GM23248 (cell line): ENCODE measurements at regions not wholly inside any gene's neighbourhood (a gene's known extent, or its start where the extent isn't known, plus 50 kb on each side); places are given as distances from the start of the nearest gene placed in this dataset.

Source experiments
- DNase-seq: peaks from one replicate; pipeline ENCODE4 v3.0.0-alpha.2; 2015
- H2AFZ ChIP-seq: fragments of 200-600 bp; sonication (generic); 2 replicates; pipeline ENCODE4 v1.6.1; 2016; ENCODE audit warnings: antibody characterized with exemption
- H3F3A ChIP-seq: fragments of 200-600 bp; sonication (generic); 2 replicates; pipeline ENCODE4 v1.6.1; 2016; ENCODE audit warnings: mild to moderate bottlenecking, antibody characterized with exemption, mixed run types; ENCODE audit not compliant: insufficient read depth
- H3K27ac ChIP-seq: fragments of 200-600 bp; sonication (generic); 2 replicates; pipeline ENCODE4 v1.5.1; 2016; ENCODE audit warnings: mild to moderate bottlenecking
- H3K27me3 ChIP-seq: fragments of 200-600 bp; sonication (generic); replicated peaks from 2 replicates; pipeline ENCODE4 v1.6.1; 2016; ENCODE audit warnings: mild to moderate bottlenecking; ENCODE audit not compliant: insufficient read depth
- H3K36me3 ChIP-seq: fragments of 200-600 bp; sonication (generic); 2 replicates; pipeline ENCODE4 v1.6.1; 2016; ENCODE audit warnings: low read depth, mild to moderate bottlenecking
- H3K4me1 ChIP-seq: fragments of 200-600 bp; sonication (generic); 2 replicates; pipeline ENCODE4 v1.6.1; 2016; ENCODE audit warnings: mild to moderate bottlenecking; ENCODE audit not compliant: insufficient read depth
- H3K4me2 ChIP-seq: fragments of 200-600 bp; sonication (generic); one replicate; pipeline ENCODE4 v1.6.1; 2016; ENCODE audit warnings: mild to moderate bottlenecking; ENCODE audit not compliant: unreplicated experiment
- H3K4me3 ChIP-seq: fragments of 200-600 bp; sonication (generic); 2 replicates; pipeline ENCODE4 v1.5.1; 2016; ENCODE audit warnings: mild to moderate bottlenecking
- H3K79me2 ChIP-seq: fragments of 200-600 bp; sonication (generic); 2 replicates; pipeline ENCODE4 v1.6.1; 2016; ENCODE audit warnings: mild to moderate bottlenecking; ENCODE audit not compliant: insufficient read depth
- H3K9ac ChIP-seq: fragments of 200-600 bp; sonication (generic); 2 replicates; pipeline ENCODE4 v1.6.1; 2016; ENCODE audit warnings: mild to moderate bottlenecking
- H3K9me2 ChIP-seq: fragments of 200-600 bp; sonication (generic); 2 replicates; pipeline ENCODE4 v1.6.1; 2016; ENCODE audit warnings: mixed run types, mild to moderate bottlenecking, moderate library complexity; ENCODE audit not compliant: insufficient read depth
- H3K9me3 ChIP-seq: fragments of 200-600 bp; sonication (generic); one replicate; pipeline ENCODE4 v1.6.1; 2017; ENCODE audit warnings: low read depth
- H4K20me1 ChIP-seq: fragments of 200-600 bp; sonication (generic); 2 replicates; pipeline ENCODE4 v1.6.0; 2016; ENCODE audit not compliant: insufficient read depth
- EZH2 ChIP-seq: fragments of 200-600 bp; sonication (generic); IDR thresholded peaks from 2 replicates; pipeline ENCODE4 v1.6.1; 2018; ENCODE audit warnings: antibody characterized with exemption, mild to moderate bottlenecking; ENCODE audit not compliant: insufficient read depth, poor library complexity, severe bottlenecking
- EZH2phosphoT487 ChIP-seq: fragments of 200-600 bp; sonication (generic); IDR thresholded peaks from 2 replicates; pipeline ENCODE4 v1.6.1; 2018; ENCODE audit warnings: antibody characterized with exemption, moderate library complexity, mild to moderate bottlenecking, low read depth; ENCODE audit not compliant: insufficient read depth
- WGBS, 2 experiments: methylation state at CpG; one replicate each; pipeline ENCODE4 v1.1.6; 2015 to 2017; ENCODE audit warnings: low lambda C conversion rate in 2 of 2, low coverage in 1 of 2; ENCODE audit errors: missing lambda C conversion rate in 2 of 2; 5-methylcytosine and 5-hydroxymethylcytosine counted together
- in situ Hi-C: fragments of 300-500 bp; cut with MboI; formaldehyde crosslinking; loops from 2 replicates; pipeline ENCODE4 v1.15.0; 2020

DNA sequence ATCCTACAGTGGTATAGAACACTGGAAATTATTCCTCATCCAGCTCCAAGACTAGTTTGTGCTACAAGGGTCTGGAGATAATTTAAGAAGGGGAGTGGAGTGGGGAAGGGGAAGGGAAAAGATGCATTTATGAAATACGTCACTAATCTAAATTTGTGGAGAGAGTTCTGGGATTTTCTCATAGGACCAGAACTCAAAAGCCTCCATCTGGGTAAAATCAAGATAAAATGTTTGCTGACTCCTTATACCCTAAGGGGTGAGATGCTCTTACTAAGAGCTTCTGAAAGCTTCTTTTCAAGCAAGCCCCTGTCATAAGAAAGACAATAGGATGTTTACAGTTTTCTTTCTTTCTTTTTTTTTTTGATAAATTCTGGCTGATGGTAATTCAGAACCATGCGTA, 88.5 kb upstream of the RBMS1 start:
- no peaks in the 10 kb centered on the region for H3K36me3 ChIP-seq
- 93 to 98% methylated on average over 2 of the region's 2 CpGs for WGBS, 2 experiments
- peak overlapping the region; percentile 66 for H3K27ac ChIP-seq
- H3K27me3 ChIP-seq: no peaks in the 10 kb centered on the region
- in situ Hi-C loops: no loop called here
- no peaks in the 10 kb centered on the region for H4K20me1 ChIP-seq
- H2AFZ ChIP-seq: peak overlapping the region; percentile 42; the same call in 1 of the 2 replicates
- H3K4me1 ChIP-seq: peaks cover 49% of the 10 kb centered on the region
- DNase-seq: no peak
- peak overlapping the region; percentile 45 for H3K4me2 ChIP-seq
- TF ChIP-seq EZH2phosphoT487: no peak
- no peak for TF ChIP-seq EZH2
- H3K9me2 ChIP-seq: no peaks in the 10 kb centered on the region
- H3K79me2 ChIP-seq: no peaks in the 10 kb centered on the region
- H3K4me3 ChIP-seq: no peak overlapping the region
- H3F3A ChIP-seq: peaks cover 30% of the 10 kb centered on the region
- H3K9ac ChIP-seq: no peak overlapping the region
- no peaks in the 10 kb centered on the region for H3K9me3 ChIP-seq

DNA sequence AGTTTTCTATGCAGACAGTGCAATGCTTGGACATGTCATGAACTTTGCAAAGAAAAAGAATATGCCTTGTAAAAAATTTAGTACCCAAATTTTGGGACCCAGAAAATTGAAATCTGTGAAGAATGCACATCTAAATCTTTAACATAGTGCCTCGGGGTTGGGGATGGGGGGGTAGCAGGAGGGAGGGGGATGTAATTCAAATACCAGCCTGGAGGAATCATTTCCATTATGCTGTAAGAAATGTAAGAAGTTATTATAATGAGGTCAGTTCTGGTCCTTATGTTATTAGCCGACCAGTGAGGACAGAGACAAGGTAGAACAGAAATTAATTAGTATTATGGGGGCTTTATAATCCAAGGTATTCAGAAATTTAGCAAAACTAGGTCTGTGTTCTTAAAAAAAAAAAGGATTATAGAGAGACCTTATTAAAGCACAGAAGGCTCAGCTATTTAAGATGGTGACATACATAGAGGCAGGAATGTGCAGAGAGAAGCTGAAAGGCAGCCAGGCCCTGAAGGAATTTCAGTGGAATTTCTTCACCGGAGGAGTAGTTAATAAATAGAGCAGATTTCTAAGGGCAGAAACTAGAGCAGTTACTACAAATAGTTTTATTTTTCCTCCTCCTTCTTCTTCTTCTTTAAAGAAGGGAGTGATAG, 89.0 kb upstream of the RBMS1 start:
- Histone ChIP-seq H2AFZ (peak overlapping the region; percentile 42), H3K27ac (peak overlapping the region; percentile 66), H3K4me3 (no peak overlapping the region)

DNA sequence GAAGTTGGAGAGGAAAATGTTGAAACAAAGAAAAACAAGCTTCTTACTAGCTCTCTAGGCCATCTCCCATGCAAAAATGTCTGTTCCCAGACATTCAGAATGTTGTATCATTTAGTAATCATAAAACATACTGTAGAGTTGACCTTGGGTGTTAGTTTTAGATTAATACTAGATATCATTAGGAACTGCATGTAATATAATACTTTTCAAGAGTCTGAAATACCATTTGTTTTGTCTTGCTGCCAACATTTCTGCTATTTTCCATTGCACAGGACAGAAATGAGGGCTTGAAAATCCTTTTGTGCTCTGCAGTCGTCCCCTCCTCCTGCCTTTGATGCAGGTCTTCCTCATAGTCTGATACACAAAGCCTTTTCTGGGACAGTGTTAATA, 89.5 kb upstream of the RBMS1 start:
- no peaks in the 10 kb centered on the region for H3K9me3 ChIP-seq
- peak overlapping the region; percentile 23 for H3K9ac ChIP-seq
- no peaks in the 10 kb centered on the region for H3K36me3 ChIP-seq
- H2AFZ ChIP-seq: peak overlapping the region; percentile 42
- no peaks in the 10 kb centered on the region for H3K9me2 ChIP-seq
- peak; percentile 56 for DNase-seq
- H3K27ac ChIP-seq: peak overlapping the region; percentile 66
- no peak for TF ChIP-seq EZH2
- no peak for TF ChIP-seq EZH2phosphoT487
- H3K4me1 ChIP-seq: peaks cover 48% of the 10 kb centered on the region
- 13 to 20% methylated on average over 1 of the region's 1 CpG for WGBS, 2 experiments
- H3K27me3 ChIP-seq: no peaks in the 10 kb centered on the region
- no peaks in the 10 kb centered on the region for H3K79me2 ChIP-seq
- H3K4me2 ChIP-seq: peak overlapping the region; percentile 45
- no peaks in the 10 kb centered on the region for H4K20me1 ChIP-seq
- in situ Hi-C loops: no loop called here
- H3F3A ChIP-seq: peaks cover 30% of the 10 kb centered on the region
- no peak overlapping the region for H3K4me3 ChIP-seq

More for the DNA sequence above, 89.0 kb upstream of the RBMS1 start:
- peak overlapping the region; percentile 45 for H3K4me2 ChIP-seq
- peak overlapping the region; percentile 23 for H3K9ac ChIP-seq
- H4K20me1 ChIP-seq: no peaks in the 10 kb centered on the region
- DNase-seq: peak; percentile 80
- TF ChIP-seq EZH2phosphoT487: no peak
- TF ChIP-seq EZH2: no peak
- no peaks in the 10 kb centered on the region for H3K9me2 ChIP-seq
- H3K27me3 ChIP-seq: no peaks in the 10 kb centered on the region
- H3K9me3 ChIP-seq: no peaks in the 10 kb centered on the region
- peaks cover 48% of the 10 kb centered on the region for H3K4me1 ChIP-seq
- no peaks in the 10 kb centered on the region for H3K36me3 ChIP-seq
- in situ Hi-C loops: no loop called here
- no peaks in the 10 kb centered on the region for H3K79me2 ChIP-seq
- WGBS, 2 experiments: 37 to 45% methylated on average over 3 of the region's 3 CpGs
- peaks cover 30% of the 10 kb centered on the region for H3F3A ChIP-seq

DNA sequence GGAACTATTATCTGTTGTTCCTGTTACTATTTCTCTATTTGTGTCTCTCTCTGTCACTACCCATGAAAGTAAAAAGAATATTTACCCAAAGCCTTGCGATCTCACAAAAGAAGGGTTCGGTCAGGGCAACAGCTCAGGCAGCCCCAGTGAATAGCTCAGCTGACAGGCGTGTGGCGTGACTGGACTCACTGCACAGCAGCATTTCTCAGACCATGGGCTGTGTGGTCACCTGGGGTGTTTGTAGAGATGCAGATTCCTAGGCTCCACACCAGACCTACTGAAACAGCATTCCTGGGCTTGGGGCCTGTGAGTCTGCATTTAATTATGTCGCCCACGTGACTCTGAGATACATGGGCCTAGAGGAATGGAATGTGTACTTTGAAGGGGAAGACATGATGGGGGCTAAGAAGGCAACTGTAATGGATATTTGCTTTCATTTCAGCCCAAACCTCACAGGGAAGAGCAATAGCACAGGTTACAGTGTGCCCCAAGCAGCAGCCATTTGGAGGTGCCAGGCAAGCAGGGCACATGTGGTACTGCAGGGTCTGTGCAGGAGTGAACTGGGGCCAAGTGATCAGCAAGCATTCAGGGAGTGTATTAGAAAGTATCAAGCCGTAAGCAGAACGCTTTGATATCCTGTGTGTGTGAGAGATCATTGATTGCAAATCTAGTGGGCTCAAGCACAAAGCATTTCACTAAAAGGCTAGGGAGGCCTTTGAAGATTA, 90.4 kb upstream of the RBMS1 start:
- H3K27ac ChIP-seq: peak overlapping the region; percentile 66
- H3K4me1 ChIP-seq: peaks cover 48% of the 10 kb centered on the region
- WGBS, 2 experiments: 86 to 88% methylated on average over 8 of the region's 8 CpGs
- TF ChIP-seq EZH2: no peak
- no peaks in the 10 kb centered on the region for H3K9me2 ChIP-seq
- H3K27me3 ChIP-seq: no peaks in the 10 kb centered on the region
- H3K9ac ChIP-seq: no peak overlapping the region
- H4K20me1 ChIP-seq: no peaks in the 10 kb centered on the region
- H3K9me3 ChIP-seq: no peaks in the 10 kb centered on the region
- peak overlapping the region; percentile 45 for H3K4me2 ChIP-seq
- H3K36me3 ChIP-seq: no peaks in the 10 kb centered on the region
- DNase-seq: no peak
- in situ Hi-C loops: no loop called here
- no peak overlapping the region for H3K4me3 ChIP-seq
- H3K79me2 ChIP-seq: no peaks in the 10 kb centered on the region
- H2AFZ ChIP-seq: no peak overlapping the region; the same call in 1 of the 2 replicates
- H3F3A ChIP-seq: peaks cover 30% of the 10 kb centered on the region
